Stimulated activated CD4-positive, alpha-beta T cell treated with anti-CD3 and anti-CD28 coated beads, Interleukin-2, amount 100 ng/mL, for 4 hours (primary cell): ENCODE measurements at regions not wholly inside any gene's neighbourhood (a gene's known extent, or its start where the extent isn't known, plus 50 kb on each side); places are given as distances from the start of the nearest gene placed in this dataset.

Experiments
- DNase-seq: peaks from one replicate; pipeline ENCODE4 v3.0.0-alpha.2; 2020; ENCODE audit warnings: low read depth

DNA sequence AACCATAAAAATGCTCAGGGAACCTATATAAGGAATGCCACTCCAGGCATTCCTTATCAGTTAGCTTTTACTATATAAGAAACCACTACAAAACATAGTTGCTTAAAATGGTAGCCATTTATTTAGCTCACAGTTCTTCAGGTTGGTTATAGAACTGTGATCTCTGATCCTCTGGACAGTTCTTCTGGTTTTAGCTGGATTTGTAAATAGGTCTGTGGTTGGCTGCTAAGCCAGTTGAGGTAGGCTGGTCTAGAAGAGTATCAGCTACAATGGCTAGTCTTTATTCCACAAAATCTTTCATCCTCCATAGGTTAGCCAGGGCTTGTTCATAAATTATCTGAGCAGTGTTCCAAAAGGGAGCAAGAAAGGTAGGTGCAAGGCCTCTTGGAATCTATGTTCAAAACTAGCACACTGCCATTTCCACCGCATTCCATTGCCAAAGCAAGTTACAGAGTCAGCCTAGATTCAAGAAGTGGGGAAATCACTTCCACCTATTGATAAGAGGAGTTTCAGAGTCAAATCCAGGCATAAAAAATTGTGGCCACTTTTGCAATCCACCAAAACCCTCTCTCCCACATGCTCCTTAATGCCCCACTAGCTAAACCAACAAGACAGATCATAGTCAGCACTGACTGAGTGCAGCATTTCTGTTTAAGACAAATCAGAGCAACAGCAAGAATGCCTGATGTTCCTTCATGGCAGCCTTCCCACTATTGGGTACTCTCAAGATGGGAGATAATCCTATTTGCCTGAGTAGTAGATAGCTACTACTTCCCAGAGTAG is 146.4 kb downstream of the IRS1 start:
- DNase-seq, result no peak

DNA sequence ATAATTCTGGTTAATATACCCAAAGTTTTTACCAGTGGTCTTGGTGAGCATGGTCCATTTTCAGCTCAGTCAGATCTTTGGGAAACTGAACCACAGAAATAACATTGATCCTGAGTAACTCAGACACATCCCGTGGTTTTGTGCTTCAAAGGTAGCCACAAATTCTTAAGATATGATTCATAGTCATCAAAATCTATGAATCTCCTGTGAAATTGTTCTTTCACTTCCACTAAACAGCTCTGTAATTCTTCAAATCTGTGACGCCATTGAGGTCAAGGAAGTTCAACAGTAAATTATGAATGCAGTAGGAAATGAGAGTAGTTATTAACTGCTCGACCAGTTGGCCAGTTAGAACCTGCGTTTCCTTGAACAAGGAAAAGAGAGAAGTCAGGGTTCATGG is 147.3 kb downstream of the IRS1 start:
- no peak for DNase-seq

GRCh38 chr2:226649871-226650660 is 149.6 kb downstream of the IRS1 start:
- peak; percentile 27 for DNase-seq

DNA sequence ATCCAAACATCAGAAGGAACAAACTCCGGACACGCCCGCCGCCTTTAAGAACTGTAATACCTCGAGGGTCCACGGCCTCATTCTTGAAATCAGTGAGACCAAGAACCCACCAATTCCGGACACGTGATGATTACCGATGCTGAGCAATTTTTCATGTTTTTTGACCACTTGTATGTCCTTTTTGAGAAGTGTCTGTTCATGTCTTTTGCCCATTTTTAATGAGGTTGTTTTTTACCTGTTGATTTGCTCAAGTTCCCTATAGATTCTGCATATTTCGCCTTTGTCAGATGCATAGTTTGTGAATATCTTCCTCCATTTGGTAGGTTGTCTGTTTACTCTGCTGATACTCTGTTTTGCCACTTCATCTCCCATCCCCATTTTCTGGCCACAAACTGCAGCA is 150.4 kb downstream of the IRS1 start:
- no peak for DNase-seq

DNA sequence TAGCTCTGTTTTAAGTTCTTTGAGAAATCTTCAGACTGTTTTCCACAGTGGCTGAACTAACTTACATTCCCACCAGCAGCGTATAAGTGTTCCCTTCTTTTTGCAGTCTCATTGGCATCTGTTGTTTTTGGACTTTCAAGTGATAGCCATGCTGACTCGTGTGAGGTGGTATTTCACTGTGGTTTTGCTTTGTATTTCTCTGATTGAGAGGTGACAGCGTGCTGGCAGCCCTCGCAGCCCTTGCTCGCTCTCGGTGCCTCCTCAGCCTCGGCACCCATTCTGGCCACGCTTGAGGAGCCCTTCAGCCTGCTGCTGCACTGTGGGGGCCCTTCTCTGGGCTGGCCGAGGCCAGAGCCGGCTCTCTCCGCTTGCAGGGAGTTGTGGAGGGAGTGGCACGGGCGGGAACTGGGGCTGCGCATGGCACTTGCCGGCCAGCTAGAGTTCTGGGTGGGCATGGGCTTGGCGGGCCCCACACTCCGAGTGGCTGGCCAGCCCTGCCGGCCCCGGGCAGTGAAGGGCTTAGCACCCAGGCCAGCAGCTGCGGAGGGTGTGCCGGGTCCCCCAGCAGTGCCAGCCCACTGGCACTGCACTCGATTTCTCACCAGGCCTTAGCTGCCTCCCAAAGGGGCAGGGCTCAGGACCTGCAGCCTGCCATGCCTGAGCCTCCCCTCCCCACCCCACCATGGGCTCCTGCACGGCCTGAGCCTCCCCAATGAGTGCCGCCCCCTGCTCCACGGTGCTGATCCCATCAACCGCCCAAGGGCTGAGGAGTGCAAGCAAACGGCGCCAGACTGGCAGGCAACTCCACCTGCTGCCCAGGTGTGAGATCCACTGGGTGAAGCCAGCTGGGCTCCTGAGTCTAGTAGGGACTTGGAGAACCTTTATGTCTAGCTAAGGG is 151.8 kb downstream of the IRS1 start:
- DNase-seq, result no peak

DNA sequence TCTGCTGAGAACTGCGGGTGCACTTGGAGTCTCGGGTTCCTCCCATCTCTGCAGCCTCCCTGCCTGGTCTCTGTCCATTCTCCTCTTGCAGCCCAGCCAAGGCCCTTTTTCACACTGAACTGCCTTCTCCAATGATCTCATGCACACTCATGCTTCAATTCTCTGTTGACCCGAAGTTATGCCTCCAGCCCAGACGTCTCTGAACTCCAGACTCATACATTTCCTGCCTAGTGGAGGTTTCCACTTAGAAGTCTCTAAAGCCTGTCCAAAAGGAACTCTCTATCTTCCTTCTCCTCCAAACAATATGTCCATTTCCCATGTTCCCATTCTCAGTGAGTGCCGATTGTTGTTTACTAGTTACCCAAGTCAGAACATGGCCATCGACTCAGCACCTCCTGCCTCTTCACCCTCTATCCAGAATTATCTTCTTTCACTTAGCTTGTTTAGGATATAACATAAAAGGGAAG is 155.2 kb downstream of the IRS1 start:
- no peak for DNase-seq

DNA sequence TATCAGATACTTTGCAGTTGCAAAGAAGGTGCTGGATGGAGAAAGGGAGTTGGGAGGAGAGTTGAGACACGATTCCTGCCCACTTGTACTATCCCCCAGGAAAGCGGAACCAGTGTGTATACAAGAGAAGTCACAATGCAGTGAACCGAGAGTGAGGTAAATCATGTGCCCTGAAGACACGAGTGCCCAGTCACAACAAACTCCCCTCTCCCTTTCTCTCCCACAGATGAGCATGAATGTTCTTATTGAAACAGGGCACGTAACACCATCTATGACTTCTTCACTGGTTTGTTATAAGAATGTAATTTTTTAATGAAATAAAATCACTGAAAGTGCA is 155.7 kb downstream of the IRS1 start:
- DNase-seq, result no peak

DNA sequence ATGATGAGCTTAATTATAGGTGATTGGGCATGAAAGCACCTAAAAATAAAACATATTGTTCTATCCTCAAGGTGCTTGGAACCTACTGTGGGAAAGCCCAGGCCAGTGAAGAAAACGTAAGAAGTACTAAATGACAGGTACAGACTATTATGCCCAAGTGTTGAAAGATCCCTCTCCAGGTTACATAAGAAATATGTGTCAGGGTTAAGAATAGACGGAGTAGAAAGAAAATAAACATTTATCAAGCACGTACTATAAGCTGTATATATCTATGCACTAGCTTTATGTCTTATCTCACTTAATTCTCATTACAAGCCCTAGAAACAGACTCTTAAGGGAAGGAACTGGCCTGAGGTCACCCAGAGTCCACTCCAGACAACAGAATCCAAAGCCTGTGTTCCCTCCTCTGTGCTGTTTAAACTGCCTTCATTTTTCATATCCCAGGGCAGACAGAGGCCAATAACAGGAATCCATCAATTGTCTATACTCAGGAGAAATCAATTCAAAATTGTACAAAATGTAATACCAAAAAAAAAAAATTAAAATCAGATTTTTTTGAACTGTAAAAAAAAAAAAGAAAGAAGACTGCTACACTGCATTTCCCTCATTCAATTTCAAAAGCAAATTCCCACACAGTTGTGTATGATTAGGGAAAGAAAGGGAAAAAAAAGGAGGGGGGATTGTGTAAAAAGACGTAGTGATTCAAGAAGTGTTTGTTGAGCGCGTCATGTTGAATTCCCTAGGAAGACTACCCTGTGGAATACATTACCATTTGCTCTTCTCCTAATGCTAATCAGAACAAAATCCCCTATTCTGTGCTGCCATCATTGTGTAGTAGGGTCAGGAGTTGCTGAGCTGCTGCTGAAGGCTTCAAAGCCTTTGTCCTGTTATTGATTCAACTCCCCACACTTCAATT is 156.3 kb downstream of the IRS1 start:
- no peak for DNase-seq

GRCh38 chr2:226641008-226641407 is 158.6 kb downstream of the IRS1 start:
- no peak for DNase-seq

DNA sequence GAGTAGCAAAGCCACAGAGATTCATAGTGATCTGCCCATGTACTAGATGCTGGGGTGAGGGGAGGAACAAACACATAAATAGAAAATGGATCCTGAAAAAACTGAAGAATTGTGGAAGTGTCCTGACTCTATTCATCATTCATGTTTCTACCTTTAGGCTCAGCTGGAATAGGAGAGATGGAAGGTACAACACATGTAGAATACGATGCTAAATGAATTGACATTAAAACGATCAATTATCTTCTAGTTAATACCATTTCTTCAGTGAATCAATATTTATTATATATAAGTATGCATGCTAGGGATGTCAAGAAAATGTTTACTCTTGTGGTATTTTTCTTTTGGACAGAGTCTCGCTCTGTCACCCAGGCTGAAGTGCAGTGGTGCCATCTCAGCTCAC is 159.1 kb downstream of the IRS1 start:
- no peak for DNase-seq

DNA sequence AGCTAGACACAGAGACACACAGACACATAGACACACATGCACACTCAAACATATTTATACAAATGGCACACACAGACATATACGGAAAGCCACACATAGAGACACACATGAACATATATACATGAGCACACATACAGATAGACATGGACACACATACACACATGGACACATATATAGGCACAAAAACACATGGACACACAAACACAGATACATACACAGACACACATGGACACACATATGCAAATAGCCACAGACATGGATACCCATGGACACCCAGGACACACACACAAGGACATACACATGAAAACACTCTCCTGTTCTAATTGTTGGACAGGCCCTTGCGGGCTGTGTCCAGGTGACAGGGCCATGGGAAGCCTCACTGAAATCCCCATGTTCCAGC is 160.1 kb downstream of the IRS1 start:
- DNase-seq, result no peak

GRCh38 chr2:226638576-226638975 is 161.0 kb downstream of the IRS1 start:
- DNase-seq, result no peak

GRCh38 chr2:226637383-226637782 is 162.2 kb downstream of the IRS1 start:
- no peak for DNase-seq

GRCh38 chr2:226636586-226636985 is 163.0 kb downstream of the IRS1 start:
- DNase-seq, result no peak

- DNase-seq, result no peak
Measured at GRCh38 chr2:226634943-226635604, 164.5 kb downstream of the IRS1 start.

DNA sequence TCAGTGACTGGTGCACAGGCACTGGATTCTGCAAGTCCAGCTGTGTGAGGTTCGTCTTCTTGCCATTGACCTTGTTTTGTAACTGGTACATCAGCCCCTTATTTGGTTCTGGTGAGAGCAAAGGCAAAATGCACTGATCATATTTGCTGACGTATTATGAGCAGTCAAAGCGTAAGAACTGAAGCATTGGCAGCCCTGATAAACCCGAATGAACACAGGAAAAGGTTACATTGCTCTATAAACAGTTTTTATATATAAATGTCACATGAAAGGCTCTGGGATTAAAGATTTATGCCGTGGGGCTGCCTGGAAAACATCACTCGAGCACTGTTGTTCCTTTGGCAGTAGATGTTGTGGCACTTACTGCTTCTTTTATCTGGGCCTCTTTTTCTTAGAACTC is 167.9 kb downstream of the IRS1 start:
- no peak for DNase-seq

DNA sequence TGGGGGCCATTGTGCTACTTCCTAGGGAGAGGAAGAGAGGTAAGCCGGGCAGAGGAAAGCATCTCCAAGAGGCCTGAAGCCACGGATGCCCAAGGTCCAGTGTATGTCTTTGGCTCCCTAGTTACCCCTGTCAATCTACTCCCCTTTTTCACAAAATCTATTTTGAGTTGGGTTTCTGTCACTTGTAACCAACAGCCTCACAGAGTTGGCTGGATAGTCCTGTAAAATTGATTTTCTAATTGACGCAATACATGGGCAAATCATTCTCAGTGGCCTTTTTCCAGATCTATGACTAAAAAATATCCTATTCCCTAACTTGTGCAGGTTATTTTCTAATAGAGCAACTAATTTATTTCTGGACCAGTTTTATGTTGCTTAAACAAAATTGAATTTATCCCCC is 168.4 kb downstream of the IRS1 start:
- DNase-seq, result no peak

DNA sequence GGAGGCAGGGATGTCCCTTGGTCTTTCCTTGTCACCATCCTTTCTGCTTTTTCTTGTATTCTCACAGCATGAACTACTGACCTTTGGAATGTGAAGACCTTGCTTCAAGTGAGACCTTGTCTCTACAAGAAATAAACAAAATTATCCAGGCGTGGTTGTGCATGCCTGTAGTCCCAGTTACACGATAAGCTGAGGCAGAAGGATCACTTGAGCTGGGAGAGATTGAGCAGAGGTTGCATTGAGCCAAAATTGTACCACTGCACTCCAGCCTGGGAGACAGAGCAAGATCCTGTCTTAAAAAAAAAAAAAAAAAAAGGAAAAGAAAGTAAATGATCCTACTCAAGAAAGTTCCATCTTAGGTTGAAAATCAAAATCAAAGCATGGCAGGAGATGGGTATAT is 173.7 kb downstream of the IRS1 start:
- DNase-seq, result no peak

DNA sequence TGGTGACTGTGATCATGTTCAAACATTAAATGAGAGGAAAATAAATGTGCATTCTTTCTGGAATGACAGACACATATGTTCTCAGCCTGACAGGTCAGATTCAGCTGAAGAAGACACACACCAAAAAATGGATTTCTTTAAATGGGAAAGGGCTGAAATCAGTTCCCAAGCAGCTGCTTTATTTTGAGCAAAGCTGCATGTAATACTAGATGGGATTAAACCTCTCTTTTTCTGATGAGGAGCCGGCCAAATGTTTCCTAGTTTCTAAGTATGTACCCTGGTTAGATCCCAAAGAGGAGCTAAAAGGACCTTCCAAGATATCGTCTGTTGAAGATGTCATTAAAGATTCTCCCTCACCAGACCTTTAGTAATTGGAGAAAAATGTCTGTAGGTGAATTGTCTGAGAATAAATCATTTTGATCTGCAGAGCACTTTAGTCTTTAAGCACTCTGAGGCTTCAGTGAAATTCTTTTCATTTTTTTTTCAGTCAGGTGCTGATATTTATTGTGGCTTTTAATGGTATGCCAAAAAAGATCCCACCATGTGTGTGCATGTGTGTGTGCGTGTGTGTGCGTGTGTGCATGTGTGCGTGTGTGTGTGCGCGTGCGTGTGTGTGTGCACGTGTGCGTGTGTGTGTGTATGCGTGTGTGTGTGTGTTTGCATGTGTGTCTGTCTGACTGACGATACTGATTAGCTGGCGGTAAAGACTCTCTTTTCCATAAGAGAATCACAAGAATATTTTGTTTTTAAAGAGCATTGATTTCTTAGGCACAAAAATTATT is 175.8 kb downstream of the IRS1 start:
- no peak for DNase-seq

- no peak for DNase-seq
Measured at GRCh38 chr2:226622484-226622883, 177.1 kb downstream of the IRS1 start.
